K562 (cell line): ENCODE measurements at regions not wholly inside any gene's neighbourhood (a gene's known extent, or its start where the extent isn't known, plus 50 kb on each side); places are given as distances from the start of the nearest gene placed in this dataset.

Source experiments
- ATAC-seq: fragments of 200-7000 bp; cut with Tn5 transposase; 3 replicates; pipeline ENCODE4 v1.9.1; 2020; ENCODE audit warnings: moderate library complexity
- BruUV-seq: library from RNA; stranded (reverse); fragments of 400-500 nt; replicated peaks from 2 replicates; lab custom pipeline; 2021; lab: Mats Ljungman, UMichigan
- CTCF ChIA-PET: fragments of 300-600 bp; formaldehyde crosslinking; extraction: SDS; loops from one replicate; lab custom pipeline; 2021; ENCODE audit warnings: low intra/inter-chr PET ratio; lab: Yijun Ruan, JAX
- POLR2A ChIA-PET: fragments of 300-600, 350-650 bp; sonication (Branson Sonifier 250); formaldehyde crosslinking; extraction: SDS; loops from one replicate; lab custom pipeline; 2021; ENCODE audit warnings: antibody characterized with exemption, inconsistent platforms; lab: Yijun Ruan, JAX
- DNase-seq, 4 experiments: peaks; one replicate each; pipeline versions ENCODE4 v3.0.0 to v3.0.0-alpha.2; 2011 to 2018; ENCODE audit warnings: low spot score in 3 of 4, mixed read lengths in 3 of 4; ENCODE audit errors: extremely low read depth in 1 of 4
- FAIRE-seq: peaks from 2 replicates; lab custom pipeline; 2011; peaks lifted over from hg19 to GRCh38; lab: Jason Lieb, UNC
- H2AFZ ChIP-seq: 2 replicates; pipeline ENCODE4 v1.6.0; 2011; ENCODE audit warnings: low read depth, low read length, control low read depth, inconsistent platforms
- H3K27ac ChIP-seq: fragments of 200-600 bp; 3 replicates; pipeline ENCODE4 v1.8.0; 2011; ENCODE audit warnings: low read depth, mild to moderate bottlenecking, control low read depth, inconsistent platforms, low read length, moderate library complexity, mixed read lengths; ENCODE audit errors: extremely low read depth
- H3K27me3 ChIP-seq, 2 experiments: fragments of 300-600 bp in 1 of 2; 2 replicates in 1 of 2; 3 replicates in 1 of 2; pipeline versions ENCODE4 v1.6.0 to v1.8.0; 2011; ENCODE audit warnings: inconsistent platforms in 2 of 2, low read length in 2 of 2, mild to moderate bottlenecking in 1 of 2, mixed read lengths in 1 of 2, moderate library complexity in 1 of 2; ENCODE audit not compliant: control insufficient read depth in 2 of 2, insufficient read depth in 2 of 2
- H3K36me3 ChIP-seq: fragments of 300-600 bp; 3 replicates; pipeline ENCODE4 v1.8.0; 2011; ENCODE audit warnings: mild to moderate bottlenecking, low read length, inconsistent platforms; ENCODE audit not compliant: control insufficient read depth, insufficient read depth
- H3K4me1 ChIP-seq, 2 experiments: fragments of 200-600 bp in 1 of 2; replicated peaks in 1 of 2; 2 replicates in 1 of 2; 3 replicates in 1 of 2; pipeline versions ENCODE4 v1.5.1 to v1.8.0; 2011; ENCODE audit warnings: inconsistent platforms in 2 of 2, low read length in 2 of 2, mild to moderate bottlenecking in 1 of 2, mixed read lengths in 1 of 2, moderate library complexity in 1 of 2; ENCODE audit not compliant: control insufficient read depth in 2 of 2, insufficient read depth in 2 of 2
- H3K4me2 ChIP-seq: 2 replicates; pipeline ENCODE4 v1.6.1; 2011; ENCODE audit warnings: low read length, control low read depth, inconsistent platforms, mixed read lengths; ENCODE audit not compliant: insufficient read depth
- H3K4me3 ChIP-seq: fragments of 200-600 bp; sonication (generic), shearing (Covaris generic); 2 replicates; pipeline ENCODE4 v1.5.1; 2016; ENCODE audit warnings: control low read depth, inconsistent platforms
- H3K79me2 ChIP-seq: fragments of 200-600 bp; 3 replicates; pipeline ENCODE4 v1.8.0; 2011; ENCODE audit warnings: low read length, inconsistent platforms; ENCODE audit not compliant: control insufficient read depth, insufficient read depth
- H3K9ac ChIP-seq, 2 experiments: 2 replicates each; pipeline versions ENCODE4 v1.6.0 to v1.6.1; 2011; ENCODE audit warnings: low read depth in 2 of 2, low read length in 2 of 2, control low read depth in 1 of 2, inconsistent platforms in 1 of 2, mild to moderate bottlenecking in 1 of 2, mixed read lengths in 1 of 2; ENCODE audit not compliant: insufficient read depth in 1 of 2
- H3K9me1 ChIP-seq: one replicate; pipeline ENCODE4 v1.6.0; 2011; ENCODE audit warnings: inconsistent platforms, mild to moderate bottlenecking, low read length, moderate library complexity; ENCODE audit not compliant: control insufficient read depth, insufficient read depth
- H3K9me3 ChIP-seq: replicated peaks from 2 replicates; pipeline ENCODE4 v1.5.1; 2011; ENCODE audit warnings: low read depth, low read length, inconsistent platforms; ENCODE audit not compliant: control insufficient read depth, insufficient read depth
- H4K20me1 ChIP-seq: replicated peaks from 2 replicates; pipeline ENCODE4 v1.6.1; 2011; ENCODE audit warnings: low read length, inconsistent platforms, mixed read lengths; ENCODE audit not compliant: control insufficient read depth, insufficient read depth
- BHLHE40 ChIP-seq: IDR thresholded peaks from 2 replicates; pipeline ENCODE4 v1.6.1; 2011; ENCODE audit warnings: low read length, improper control_type of control experiment
- CREBBP ChIP-seq: IDR thresholded peaks from one replicate; pipeline ENCODE4 v1.6.1; 2012; ENCODE audit warnings: low read depth, mild to moderate bottlenecking, control low read depth, inconsistent platforms, low read length
- DACH1 ChIP-seq: fragments of 450-650 bp; IDR thresholded peaks from 2 replicates; pipeline ENCODE4 v1.6.1; 2018; ENCODE audit not compliant: partially characterized antibody
- HDAC1 ChIP-seq, 2 experiments: fragments of 450-650 bp; IDR thresholded peaks; 2 replicates each; pipeline ENCODE4 v1.6.1; 2016 to 2017; ENCODE audit warnings: inconsistent platforms in 1 of 2, mild to moderate bottlenecking in 1 of 2, moderate library complexity in 1 of 2
- HSF4 ChIP-seq: fragments of 250-450 bp; sonication (Bioruptor Pico); IDR thresholded peaks from 2 replicates; pipeline ENCODE4 v2.1.2; 2022; ENCODE audit warnings: mild to moderate bottlenecking, moderate library complexity, borderline replicate concordance
- POLR2B ChIP-seq: fragments of 450-650 bp; IDR thresholded peaks from 2 replicates; pipeline ENCODE4 v1.6.1; 2018; ENCODE audit warnings: low read depth; ENCODE audit not compliant: partially characterized antibody
- POLR3A ChIP-seq: IDR thresholded peaks from 2 replicates; pipeline ENCODE4 v1.6.1; 2011; ENCODE audit warnings: borderline replicate concordance, mild to moderate bottlenecking, moderate library complexity; ENCODE audit not compliant: insufficient read length, insufficient read depth; ENCODE audit errors: extremely low read depth
- RHOXF2B ChIP-seq: fragments of 250-450 bp; sonication (Bioruptor Pico); conservative IDR thresholded peaks from 2 replicates; pipeline ENCODE4 v1.5.1; 2021
- TAL1 ChIP-seq: fragments of 450-650 bp; IDR thresholded peaks from 2 replicates; pipeline ENCODE4 v1.6.1; 2016; ENCODE audit warnings: mild to moderate bottlenecking
- ZNF444 ChIP-seq: fragments of 250-450 bp; sonication (Bioruptor Pico); IDR thresholded peaks from 2 replicates; pipeline ENCODE4 v1.4.0; 2020; ENCODE audit warnings: mild to moderate bottlenecking, moderate library complexity
- WGBS: fragments of 100-300 bp; shearing (Covaris generic); methylation state at CpG from one replicate; pipeline ENCODE4 v1.1.6; 2016; ENCODE audit warnings: low coverage, mixed read lengths; ENCODE audit not compliant: insufficient coverage; ENCODE audit errors: missing lambda C conversion rate; 5-methylcytosine and 5-hydroxymethylcytosine counted together
- in situ Hi-C: fragments of 300-500 bp; cut with MboI; formaldehyde crosslinking; loops from 4 replicates; pipeline ENCODE4 v1.15.0; 2018; ENCODE audit warnings: inconsistent platforms, mixed read lengths
- intact Hi-C: fragments of 100-400 bp; cut with micrococcal nuclease; formaldehyde crosslinking; loops from 2 replicates; pipeline ENCODE4 v1.14.2; 2022
- TF ChIP-seq, protein P1 (sequence below): sonication (generic); formaldehyde crosslinking; IDR thresholded peaks from 2 replicates; pipeline ENCODE4 v1.8.0; 2022; ENCODE audit warnings: missing genetic modification reagents, mild to moderate bottlenecking, borderline replicate concordance
- TF ChIP-seq, protein P2 (sequence below): IDR thresholded peaks from 2 replicates; pipeline ENCODE4 v1.6.1; 2016; ENCODE audit warnings: missing genetic modification characterization, missing compliant biosample characterization
- TF ChIP-seq, protein P3 (sequence below): fragments of 450-650 bp; formaldehyde crosslinking; IDR thresholded peaks from 2 replicates; pipeline ENCODE4 v1.4.0; 2020; ENCODE audit warnings: mild to moderate bottlenecking, moderate library complexity

DNA sequence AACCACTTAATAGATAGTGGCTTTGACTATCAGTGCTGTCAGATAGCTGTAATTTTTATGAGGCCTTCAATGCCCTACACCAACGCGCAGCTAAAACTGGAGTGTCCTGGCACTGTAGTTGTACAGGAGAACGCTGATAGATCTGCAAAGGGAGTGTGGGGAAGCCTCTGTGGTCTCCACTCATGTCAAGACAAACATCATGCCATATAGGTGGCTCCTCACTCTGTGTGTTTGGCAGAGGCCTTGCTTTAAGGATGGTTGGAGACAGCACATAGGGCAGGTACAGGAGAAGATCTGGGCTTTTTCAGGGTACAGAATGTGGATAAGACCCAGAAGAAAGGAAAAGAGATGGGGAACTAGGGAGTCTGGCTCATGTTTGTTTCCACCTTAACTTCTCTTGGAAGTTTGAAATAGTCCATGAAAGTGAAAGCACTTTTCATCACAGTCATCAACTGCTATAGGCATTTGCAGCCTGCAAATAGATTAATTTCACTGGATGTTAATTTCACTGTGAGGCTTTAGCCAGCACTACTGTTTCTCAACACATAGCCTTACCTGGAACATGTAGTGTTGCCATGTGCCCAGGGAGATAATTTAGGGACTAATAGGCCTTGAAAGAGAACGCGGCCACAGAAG lies 425.8 kb upstream of the TBL1XR1 start:
- ChIA-PET POLR2A (interaction anchor here (0.9 kb wide), 1 partner anchor 9 kb away, joined by 3 read pairs; no protein-coding TSS in a partner anchor), CTCF (no interaction called here)
- Histone ChIP-seq H3K4me3 (no peak overlapping the region), H2AFZ (peak overlapping the region; percentile 32; the same call in 1 of the 2 replicates), H3K79me2 (no peaks in the 10 kb centered on the region), H3K9me1 (no peaks in the 10 kb centered on the region), H3K4me2 (no peak overlapping the region), H3K27me3 (no peaks in the 10 kb centered on the region), H4K20me1 (no peaks in the 10 kb centered on the region), H3K27ac (no peak overlapping the region), H3K9ac (no peak overlapping the region), H3K4me1 (peaks cover 0 to 4% of the 10 kb centered on the region in 2 experiments; a peak in 2 of 5 replicates), H3K36me3 (no peaks in the 10 kb centered on the region), H3K9me3 (no peaks in the 10 kb centered on the region)
- in situ Hi-C loops (no loop called here), intact Hi-C loops (no loop called here)
- DNase-seq (no peak), ATAC-seq (no peak), FAIRE-seq (no peak)
- BruUV-seq: no TSS peak
- TF ChIP-seq CREBBP (no peak), TAL1 (no peak), HDAC1 (IDR thresholded peaks at IDR 0.05) (no peak), ZNF444 (no peak), DACH1 (no peak), HSF4 (no peak), BHLHE40 (no peak), POLR3A (no peak), POLR2B (no peak), RHOXF2B (CRISPR knock-in tag) (no peak)
- TF ChIP-seq, protein P1, sequence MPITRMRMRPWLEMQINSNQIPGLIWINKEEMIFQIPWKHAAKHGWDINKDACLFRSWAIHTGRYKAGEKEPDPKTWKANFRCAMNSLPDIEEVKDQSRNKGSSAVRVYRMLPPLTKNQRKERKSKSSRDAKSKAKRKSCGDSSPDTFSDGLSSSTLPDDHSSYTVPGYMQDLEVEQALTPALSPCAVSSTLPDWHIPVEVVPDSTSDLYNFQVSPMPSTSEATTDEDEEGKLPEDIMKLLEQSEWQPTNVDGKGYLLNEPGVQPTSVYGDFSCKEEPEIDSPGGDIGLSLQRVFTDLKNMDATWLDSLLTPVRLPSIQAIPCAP (CRISPR knock-in tag): no peak
- TF ChIP-seq, protein P2, sequence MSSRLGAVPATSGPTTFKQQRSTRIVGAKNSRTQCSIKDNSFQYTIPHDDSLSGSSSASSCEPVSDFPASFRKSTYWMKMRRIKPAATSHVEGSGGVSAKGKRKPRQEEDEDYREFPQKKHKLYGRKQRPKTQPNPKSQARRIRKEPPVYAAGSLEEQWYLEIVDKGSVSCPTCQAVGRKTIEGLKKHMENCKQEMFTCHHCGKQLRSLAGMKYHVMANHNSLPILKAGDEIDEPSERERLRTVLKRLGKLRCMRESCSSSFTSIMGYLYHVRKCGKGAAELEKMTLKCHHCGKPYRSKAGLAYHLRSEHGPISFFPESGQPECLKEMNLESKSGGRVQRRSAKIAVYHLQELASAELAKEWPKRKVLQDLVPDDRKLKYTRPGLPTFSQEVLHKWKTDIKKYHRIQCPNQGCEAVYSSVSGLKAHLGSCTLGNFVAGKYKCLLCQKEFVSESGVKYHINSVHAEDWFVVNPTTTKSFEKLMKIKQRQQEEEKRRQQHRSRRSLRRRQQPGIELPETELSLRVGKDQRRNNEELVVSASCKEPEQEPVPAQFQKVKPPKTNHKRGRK: no peak
- TF ChIP-seq, protein P3, sequence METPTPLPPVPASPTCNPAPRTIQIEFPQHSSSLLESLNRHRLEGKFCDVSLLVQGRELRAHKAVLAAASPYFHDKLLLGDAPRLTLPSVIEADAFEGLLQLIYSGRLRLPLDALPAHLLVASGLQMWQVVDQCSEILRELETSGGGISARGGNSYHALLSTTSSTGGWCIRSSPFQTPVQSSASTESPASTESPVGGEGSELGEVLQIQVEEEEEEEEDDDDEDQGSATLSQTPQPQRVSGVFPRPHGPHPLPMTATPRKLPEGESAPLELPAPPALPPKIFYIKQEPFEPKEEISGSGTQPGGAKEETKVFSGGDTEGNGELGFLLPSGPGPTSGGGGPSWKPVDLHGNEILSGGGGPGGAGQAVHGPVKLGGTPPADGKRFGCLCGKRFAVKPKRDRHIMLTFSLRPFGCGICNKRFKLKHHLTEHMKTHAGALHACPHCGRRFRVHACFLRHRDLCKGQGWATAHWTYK (CRISPR knock-in tag): no peak
- 74% methylated on average over 5 of the region's 5 CpGs for WGBS
